ENCODE measurements at regions not wholly inside any gene's neighbourhood (a gene's known extent, or its start where the extent isn't known, plus 50 kb on each side); places are given as distances from the start of the nearest gene placed in this dataset.
"Not testable (repeated sequence)": the region's sequence is repeated elsewhere in the genome, so short reads cannot be mapped to it uniquely, and the experiment has no call there.

DNA sequence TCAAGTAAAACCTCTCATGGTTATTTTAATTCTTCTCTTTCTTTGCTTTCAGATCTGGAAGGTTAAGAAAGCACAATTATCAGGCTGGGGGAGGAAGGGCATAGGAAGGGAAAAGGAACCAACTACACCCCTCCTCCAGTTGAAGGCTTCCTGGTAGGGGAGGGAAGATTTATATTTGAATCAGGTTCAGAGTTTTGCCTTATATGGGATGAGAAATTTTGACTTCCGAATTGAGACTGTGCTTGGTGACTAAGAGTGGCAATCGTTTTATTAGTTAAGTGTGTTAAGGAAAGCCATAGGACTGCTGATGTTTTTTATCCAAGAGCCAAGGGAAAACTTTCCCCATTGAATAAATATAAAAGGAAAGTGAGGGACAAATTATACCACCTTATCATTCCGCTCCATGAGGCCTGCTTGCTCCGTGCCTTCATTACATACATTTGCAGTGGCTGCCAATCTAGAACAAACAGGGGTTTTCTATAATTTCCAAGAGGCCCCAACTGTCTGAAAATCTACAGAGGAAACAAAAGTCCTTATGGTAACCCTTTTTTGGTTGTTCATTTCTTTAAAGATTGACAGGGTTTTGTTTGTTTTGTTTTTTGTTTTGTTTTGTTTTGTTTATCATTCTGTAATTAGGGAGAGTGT, 115.7 kb upstream of the EPB41L4A start:
- Histone ChIP-seq H3K9me3 (no peaks in the 10 kb centered on the region), H3K4me1 (ENCODE audit: control insufficient read depth in 1 of 2, insufficient read depth in 1 of 2, low read depth in 1 of 2, low read length in 1 of 2) (no peaks in the 10 kb centered on the region), H3K27me3 (peaks cover 6% of the 10 kb centered on the region)

GRCh38 chr5:112535356-112535755, 116.3 kb upstream of the EPB41L4A start:
- H3K4me1 ChIP-seq (ENCODE audit: control insufficient read depth in 1 of 2, insufficient read depth in 1 of 2, low read depth in 1 of 2, low read length in 1 of 2): no peaks in the 10 kb centered on the region
- peaks cover 6% of the 10 kb centered on the region for H3K27me3 ChIP-seq
- no peaks in the 10 kb centered on the region for H3K36me3 ChIP-seq
- no peak overlapping the region for H3K27ac ChIP-seq
- H3K4me3 ChIP-seq (ENCODE audit: low read depth in 1 of 2, low read length in 1 of 2): no peak overlapping the region
- H3K9me3 ChIP-seq: no peaks in the 10 kb centered on the region
- TF ChIP-seq CTCF (IDR thresholded peaks at IDR 0.05): no peak

More for the DNA sequence above, 115.7 kb upstream of the EPB41L4A start:
- Histone ChIP-seq H3K4me3 (ENCODE audit: low read depth in 1 of 2, low read length in 1 of 2) (no peak overlapping the region), H3K36me3 (no peaks in the 10 kb centered on the region), H3K27ac (no peak overlapping the region)
- TF ChIP-seq CTCF (IDR thresholded peaks at IDR 0.05): no peak

DNA sequence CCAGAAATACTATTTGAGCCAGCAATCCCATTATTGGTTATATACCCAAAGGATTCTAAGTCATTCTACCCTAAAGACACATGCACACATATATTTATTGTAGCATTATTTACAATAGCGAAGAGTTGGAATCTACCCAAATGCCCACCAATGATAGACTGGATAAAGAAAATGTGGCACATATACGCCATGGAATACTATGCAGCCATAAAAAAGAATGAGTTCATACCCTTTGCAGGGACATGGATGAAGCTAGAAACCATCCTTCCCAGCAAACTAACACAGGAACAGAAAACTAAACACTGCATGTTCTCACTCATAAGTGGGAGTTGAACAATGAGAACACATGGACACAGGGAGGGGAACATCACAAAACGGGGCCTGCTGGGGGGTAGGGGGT, 125.5 kb upstream of the EPB41L4A start:
- not testable (repeated sequence) for H3K27me3 ChIP-seq; H3K4me3 ChIP-seq (ENCODE audit: low read depth in 1 of 2, low read length in 1 of 2); H3K9me3 ChIP-seq; H3K4me1 ChIP-seq (ENCODE audit: control insufficient read depth in 1 of 2, insufficient read depth in 1 of 2, low read depth in 1 of 2, low read length in 1 of 2); H3K36me3 ChIP-seq; H3K27ac ChIP-seq

DNA sequence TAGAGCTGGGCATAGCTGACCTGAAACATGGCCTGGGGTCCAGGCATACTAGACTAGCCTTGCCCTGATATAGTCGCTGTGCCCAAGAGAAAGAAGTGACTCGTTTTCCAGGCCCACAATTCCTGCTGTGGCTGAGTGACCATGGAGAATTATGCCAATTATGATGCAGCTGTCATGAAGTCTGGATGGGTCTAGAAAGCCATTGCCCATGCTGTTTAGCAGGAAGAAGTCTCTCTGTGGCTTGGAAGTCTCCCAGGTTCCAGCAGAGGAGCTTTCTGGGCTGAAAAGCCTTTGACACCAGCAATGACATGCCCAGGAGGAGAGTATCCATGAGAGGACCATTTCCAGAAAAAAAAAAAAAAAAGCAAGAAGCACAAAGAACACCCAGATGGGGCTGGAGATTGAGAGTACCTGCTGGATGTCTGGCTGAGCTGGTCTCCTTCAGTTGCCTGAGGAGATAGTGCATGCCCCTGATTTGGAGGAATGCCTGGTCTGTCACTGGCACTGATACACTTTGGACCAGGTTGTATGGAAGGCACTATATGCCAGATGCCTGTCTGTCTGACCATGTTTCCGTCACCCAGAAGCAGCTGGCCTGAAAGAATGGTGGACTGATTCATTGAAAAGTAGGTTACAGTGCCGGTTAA, 128.0 kb upstream of the EPB41L4A start:
- no peaks in the 10 kb centered on the region for H3K36me3 ChIP-seq
- no peaks in the 10 kb centered on the region for H3K9me3 ChIP-seq
- H3K27ac ChIP-seq: no peak overlapping the region
- H3K4me1 ChIP-seq (ENCODE audit: control insufficient read depth in 1 of 2, insufficient read depth in 1 of 2, low read depth in 1 of 2, low read length in 1 of 2): no peaks in the 10 kb centered on the region
- no peak overlapping the region for H3K4me3 ChIP-seq (ENCODE audit: low read depth in 1 of 2, low read length in 1 of 2)
- TF ChIP-seq CTCF (IDR thresholded peaks at IDR 0.05): no peak
- H3K27me3 ChIP-seq: peaks cover 20% of the 10 kb centered on the region

GRCh38 chr5:112548246-112548881, 129.3 kb upstream of the EPB41L4A start:
- H3K36me3 ChIP-seq: no peaks in the 10 kb centered on the region
- no peak overlapping the region for H3K27ac ChIP-seq
- TF ChIP-seq CTCF (IDR thresholded peaks at IDR 0.05): no peak
- H3K4me3 ChIP-seq (ENCODE audit: low read depth in 1 of 2, low read length in 1 of 2): no peak overlapping the region
- H3K4me1 ChIP-seq (ENCODE audit: control insufficient read depth in 1 of 2, insufficient read depth in 1 of 2, low read depth in 1 of 2, low read length in 1 of 2): no peaks in the 10 kb centered on the region
- no peaks in the 10 kb centered on the region for H3K9me3 ChIP-seq
- peaks cover 20% of the 10 kb centered on the region for H3K27me3 ChIP-seq

DNA sequence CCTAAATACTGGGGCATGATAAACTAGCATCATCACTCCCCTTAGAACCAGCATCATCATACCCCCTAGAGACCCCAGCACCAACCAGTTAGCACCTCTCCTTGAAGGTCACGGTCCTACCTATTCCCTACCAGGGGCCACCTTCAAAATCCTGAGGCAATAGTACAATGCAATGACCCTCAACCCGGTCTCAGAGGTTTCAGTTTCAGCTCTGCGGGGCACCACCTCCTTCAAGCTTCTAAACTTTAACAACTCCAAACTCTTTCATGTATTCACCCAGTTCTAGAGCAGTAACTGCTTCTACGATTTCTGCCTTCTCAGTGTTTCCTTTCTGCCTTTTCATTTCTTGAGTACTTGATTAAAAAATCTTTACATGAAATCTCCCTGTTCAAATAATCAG, 130.1 kb upstream of the EPB41L4A start:
- TF ChIP-seq CTCF (IDR thresholded peaks at IDR 0.05): no peak
- no peaks in the 10 kb centered on the region for H3K36me3 ChIP-seq
- H3K27ac ChIP-seq: no peak overlapping the region
- no peaks in the 10 kb centered on the region for H3K4me1 ChIP-seq (ENCODE audit: control insufficient read depth in 1 of 2, insufficient read depth in 1 of 2, low read depth in 1 of 2, low read length in 1 of 2)
- H3K27me3 ChIP-seq: peaks cover 20% of the 10 kb centered on the region
- H3K9me3 ChIP-seq: no peaks in the 10 kb centered on the region
- no peak overlapping the region for H3K4me3 ChIP-seq (ENCODE audit: low read depth in 1 of 2, low read length in 1 of 2)

Measured in neutrophil (primary cell).